ENCODE measurements at regions not wholly inside any gene's neighbourhood (a gene's known extent, or its start where the extent isn't known, plus 50 kb on each side); places are given as distances from the start of the nearest gene placed in this dataset.
A peak's percentile ranks its signal among the peaks of the same experiment; 100 is the strongest.
"Not testable (repeated sequence)": the region's sequence is repeated elsewhere in the genome, so short reads cannot be mapped to it uniquely, and the experiment has no call there.

DNA sequence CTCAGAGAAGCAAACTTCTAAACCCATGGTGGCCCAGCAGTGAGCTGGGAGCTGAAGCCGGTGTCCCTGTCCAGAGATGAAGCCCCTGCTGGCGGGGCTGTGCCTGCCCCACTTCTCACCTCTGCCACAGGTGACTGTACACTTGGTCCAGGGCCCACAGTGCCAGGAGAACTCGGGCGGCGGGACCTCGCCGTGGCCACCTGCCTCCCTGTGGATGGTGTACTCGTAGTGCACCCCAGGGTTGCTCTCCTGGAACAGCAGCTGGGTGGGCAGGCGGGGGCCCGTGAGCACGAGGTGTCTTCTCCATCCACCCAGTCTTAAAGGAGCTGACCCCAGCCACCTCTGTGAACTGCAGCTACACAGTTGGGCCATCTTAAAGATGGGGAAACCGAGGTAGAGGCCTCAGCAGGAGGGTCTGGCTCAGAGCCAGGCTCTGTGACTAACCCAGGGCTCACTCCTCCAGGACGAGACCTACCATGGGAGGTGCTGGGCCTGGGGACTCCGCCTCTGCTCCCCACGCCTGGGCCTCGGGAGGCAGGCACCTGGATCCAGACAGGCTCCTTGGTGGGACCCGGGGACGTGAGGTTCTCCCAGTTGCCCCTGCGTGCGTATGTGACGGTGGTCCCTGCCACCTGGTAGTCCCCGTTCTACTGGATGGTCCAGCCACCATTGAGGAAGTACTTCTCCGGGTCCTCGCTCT, 113.1 kb upstream of the AKAP13 start:
- not testable (repeated sequence) for DNase-seq

DNA sequence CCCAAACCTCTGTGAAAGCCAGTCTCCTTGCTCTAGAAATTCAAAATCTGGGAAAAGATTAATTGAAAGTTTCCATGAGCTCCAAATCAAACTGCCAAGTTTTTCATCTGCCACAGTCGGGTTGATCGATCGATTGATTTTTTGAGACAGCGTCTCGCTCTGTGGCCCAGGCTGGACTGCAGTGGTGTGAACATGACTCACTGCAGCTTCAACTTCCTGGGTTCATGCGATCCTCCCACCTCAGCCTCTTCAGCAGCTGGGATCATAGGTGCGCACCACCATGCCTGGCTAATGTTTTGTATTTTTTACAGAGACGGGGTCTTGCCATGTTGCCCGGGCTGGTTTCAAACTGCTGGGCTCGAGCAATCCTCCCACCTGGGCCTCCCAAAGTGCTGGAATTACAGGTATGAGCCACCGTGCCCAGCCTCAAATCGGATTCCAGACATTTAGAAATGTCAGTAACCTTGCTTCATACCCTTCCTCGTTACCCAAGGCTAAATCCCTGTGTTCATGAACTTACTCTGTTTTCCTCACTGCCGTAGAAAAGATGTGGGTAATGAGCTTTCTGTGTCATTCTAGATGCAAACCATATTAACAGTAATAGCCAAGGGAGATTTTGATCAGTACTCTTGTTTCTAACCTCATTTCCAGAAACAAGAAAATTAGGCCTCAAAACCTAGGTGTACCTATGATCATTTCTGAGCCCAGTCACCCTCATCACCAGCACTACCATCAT, 105.9 kb upstream of the AKAP13 start:
- no peak for DNase-seq

DNA sequence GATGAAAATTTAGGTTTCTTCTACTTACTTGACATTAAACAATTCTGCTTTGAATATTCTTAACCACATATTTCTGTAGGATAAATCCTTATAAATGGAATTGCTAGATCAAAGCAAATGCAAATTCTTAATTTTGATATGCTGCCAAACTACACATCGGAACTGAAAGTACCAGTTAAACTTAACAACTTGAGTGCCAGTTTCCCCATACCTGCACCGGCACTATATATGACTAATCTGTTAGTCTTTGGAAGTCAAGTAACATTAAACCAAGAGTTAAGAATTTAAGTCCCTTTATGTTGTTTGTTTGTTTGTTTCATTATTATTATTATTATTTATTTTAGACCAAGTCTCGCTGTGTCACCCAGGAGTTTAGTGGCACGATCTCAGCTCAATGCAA, 103.9 kb upstream of the AKAP13 start:
- no peak for DNase-seq

DNA sequence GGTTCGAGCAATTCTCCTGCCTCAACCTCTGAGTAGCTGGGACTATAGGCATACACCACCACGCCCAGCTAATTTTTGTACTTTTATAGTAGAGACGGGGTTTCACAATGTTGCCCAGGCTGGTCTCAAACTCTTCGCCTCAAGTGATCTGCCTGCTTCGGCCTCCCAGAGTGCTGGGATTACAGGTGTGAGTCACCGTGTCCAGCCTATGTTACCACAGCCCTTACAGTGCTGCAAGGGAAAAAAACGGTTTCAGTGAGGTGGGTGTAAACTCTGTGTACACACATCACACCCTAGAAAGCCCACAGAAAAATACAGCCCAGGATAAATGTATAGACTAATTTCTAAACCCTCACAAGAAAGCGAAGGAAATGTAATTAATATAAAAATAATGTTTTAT, 103.5 kb upstream of the AKAP13 start:
- DNase-seq = no peak

DNA sequence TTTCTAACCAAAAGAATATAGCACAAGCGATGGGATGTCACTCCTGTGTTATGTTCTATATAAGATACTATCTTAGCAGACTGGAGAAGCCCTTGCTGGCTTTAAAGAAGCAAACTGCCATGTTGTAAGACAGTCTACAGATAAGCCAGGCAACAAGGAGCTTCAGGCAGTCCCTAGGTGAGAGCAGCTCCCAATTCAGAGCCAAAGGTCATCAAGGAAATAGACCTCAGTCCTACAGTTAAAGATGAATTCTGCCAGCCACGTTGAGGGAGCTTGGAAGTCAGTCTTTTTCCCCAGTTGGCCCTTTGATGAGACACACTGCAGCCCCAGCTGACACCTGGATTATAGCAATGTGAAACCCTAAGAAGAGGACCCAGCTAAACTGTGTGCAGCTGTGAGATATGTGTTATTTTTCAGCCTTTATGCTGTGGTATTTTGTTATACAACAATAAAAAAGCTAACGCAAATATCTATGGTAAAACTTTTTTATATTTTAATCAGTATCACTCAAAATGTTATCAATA, 102.5 kb upstream of the AKAP13 start:
- DNase-seq = no peak

DNA sequence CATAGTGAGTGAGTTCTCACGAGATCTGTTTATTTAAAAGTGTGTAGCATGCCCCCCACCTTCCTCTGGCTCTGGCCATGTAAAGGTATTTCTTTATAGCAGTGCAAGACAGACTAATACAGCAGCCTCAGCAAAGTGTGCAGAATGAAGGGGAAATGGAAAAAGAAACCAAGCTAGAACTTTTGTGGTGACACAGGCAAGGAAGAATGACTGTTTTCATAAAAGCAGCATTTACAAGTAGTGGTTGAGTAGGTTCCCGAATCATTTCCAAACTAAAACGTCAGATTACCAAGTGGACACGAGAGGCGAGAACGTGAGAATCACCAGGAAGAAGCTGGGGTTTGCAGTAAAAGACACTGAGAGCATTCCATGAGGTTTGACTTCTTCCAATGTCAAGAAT, 100.2 kb upstream of the AKAP13 start:
- DNase-seq = no peak

DNA sequence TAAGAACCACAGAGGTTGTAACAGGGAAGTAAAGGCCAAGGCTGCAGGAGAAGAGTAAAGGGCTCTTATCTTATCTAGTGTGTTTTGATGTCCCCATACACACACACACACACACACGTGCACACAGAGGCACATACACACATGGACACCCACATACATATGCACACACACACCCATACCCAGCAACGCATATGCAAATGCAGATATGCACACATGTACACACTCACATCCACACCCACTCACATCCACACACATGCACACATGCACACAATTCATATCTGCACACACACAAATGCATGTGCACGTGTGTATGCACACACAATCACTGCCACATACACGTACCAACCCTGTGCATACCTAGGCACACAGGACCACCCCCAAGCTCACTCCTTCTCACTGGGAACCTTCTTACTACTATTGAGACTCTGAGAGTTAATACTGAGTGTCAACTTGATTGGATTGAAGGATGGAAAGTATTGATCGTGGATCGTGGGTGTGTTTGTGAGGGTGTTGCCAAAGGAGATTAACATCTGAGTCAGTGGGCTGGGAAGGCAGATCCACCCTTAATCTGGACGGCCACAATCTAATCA, 99.0 kb upstream of the AKAP13 start:
- no peak for DNase-seq

DNA sequence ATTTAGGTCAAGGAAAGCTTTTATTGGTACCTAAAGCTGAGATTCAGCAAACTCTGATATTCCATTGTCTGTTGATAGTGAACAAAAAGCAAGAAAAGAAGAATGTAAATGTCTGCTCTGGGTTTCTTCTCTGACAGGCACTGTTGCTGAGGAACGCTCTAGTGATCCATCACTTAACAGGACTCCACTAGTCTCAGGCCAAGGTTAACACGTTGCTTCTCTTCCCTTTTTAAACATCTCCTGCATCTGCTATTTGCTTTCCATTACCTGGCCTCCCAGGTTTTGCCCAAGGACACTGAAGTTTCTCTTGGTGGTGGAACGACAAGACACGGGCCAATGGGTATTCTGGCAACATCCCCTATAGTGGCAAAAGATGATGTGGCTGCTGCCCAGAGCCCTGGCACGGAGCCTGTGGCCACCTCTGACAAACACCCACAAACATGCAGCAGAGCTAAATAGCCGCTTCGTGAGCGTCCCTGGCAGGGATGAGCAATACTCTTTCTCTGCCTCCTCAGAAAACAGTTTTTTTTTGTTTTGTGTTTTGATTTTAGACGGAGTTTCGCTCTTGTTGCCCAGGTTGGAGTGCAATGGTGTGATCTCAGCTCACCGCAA, 97.8 kb upstream of the AKAP13 start:
- no peak for DNase-seq

DNA sequence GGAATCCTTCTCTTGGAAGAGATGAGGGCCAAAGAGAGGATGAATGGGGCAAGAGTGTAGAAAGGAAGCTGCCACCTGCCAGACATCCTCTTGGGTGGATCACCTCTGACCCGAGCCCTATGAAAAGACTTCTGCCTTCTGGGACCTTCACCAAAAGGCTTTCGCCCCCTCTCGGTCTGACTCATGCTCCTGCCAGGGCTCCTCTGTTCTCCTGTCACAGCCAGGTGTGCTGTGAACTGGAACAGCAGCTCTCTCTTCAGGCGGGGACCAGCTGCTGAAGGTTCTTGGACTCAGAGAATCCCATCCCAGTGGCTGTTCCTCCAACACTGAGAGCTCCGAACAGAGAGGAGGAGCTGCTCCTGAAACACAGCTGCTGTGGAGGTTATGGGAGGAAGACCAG, 96.6 kb upstream of the AKAP13 start:
- peak; percentile 36 for DNase-seq

DNA sequence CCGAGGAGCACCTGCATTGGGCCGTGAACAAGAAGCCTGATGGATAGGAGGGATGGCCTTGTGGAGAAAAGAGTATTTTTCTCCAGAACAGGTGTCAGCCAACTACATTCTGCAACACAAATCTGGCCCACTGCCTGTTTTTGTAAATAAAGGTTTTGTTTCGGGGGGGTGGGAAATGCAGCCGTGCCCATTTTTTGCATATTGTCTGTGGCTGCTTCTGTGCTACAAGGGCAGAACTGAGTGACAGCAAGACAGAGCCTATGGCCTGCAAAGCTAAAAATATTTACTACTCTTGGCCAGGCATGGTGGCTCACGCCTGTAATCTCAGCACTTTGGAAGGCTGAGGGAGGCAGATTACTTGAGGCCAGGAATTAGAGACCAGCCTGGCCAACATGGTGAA, 95.9 kb upstream of the AKAP13 start:
- no peak for DNase-seq

DNA sequence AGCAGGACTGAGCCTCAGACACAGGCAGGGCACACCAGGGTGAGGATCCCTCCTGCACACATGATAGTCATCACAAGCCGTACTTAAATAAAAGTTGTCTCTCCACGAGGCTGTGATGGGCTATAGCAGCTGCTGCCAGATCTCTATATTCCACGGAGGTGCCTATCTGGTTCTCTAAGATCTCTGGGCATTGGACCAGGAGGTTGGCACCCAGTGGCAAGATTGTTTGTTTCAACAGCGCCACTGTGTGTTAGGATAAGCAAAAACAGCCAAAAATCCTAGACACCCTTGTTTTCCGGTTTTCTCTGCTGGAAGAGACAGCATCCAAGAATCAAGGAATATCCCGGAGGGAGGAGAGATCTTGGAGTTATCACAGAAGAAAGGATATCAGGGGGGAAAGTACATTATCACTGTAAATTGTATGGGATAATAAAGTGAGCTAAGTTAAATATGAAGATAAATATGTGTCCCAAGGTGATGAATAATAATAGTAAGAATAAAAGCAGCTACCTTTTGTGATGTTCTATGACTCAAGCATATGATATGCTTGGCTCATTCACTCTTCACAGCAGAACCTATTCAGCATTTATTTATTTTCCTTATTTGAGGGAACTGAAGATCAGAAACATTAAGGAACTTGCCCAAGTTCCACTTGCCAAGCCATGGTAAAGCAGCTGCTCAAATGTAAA, 90.6 kb upstream of the AKAP13 start:
- DNase-seq = peak; percentile 75

DNA sequence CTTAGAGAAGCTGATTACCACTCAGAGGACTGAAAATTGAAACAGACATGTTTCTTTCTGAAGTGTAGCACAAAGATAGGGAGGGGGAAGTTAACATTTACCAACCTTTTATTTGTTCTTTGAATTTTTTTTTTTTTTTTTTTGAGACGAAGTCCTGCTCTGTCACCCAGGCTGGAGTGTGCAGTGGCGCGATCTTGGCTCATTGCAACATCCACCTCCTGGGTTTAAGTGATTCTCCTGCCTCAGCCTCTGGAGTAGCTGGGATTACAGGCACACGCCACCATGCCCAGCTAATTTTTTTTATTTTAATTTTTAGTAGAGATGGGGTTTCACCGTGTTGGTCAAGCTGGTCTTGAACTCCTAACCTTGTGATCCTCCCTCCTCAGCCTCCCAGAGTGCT, 87.8 kb upstream of the AKAP13 start:
- DNase-seq = not testable (repeated sequence)

DNA sequence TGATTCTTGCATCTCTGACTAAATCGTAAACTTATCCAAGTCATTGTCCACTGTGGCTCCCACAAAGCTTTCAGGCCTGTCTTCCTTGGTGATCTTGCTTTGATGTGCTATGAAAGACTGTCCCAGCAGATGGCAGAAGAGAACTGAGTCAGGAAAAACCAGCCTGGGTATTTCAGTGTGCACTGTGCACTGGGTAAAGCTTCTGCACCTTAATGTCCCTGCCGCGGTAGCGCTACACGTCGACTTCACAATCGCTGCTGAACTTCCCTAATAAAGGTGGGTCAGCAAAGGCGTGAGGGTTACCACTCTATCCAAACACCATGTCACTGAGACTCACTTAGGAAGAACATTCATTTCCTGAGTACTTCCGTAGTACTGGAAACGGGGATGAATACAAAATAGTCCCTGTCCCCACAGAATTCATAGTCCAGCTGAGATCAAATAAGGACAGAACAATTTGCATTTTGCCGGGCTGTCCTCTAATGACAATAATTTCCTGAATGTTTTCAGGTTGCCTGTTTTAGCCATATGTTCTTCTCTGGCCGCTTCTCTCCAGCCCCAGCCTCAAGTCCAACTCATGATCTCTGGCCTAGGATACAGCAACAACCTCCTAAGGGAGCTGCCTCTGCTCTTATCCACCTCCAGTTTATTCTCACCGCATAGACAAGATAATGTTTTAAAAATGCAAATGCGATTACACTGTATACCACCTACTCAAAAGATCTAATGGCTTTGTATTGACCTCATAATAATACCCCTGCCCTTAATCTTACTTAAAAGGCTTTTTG, 83.6 kb upstream of the AKAP13 start:
- peak; percentile 85 for DNase-seq

DNA sequence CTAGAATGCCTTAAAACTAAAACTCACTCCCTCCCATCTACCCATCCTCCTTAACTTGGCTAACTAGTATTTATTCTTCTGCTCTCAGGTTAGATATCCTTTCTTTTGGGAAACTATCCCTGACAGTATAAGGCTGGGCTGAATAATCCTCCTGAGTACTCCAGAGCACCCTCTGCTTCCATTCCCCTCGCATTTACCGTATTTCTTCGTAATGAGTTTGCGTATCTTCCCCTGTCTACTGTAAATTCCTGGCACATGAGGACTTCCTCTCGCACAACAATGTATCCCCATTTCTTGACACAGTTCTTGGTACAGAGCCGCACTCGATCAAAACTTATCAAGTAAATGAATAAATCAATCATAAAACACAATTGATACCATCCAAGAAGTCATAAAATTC, 82.9 kb upstream of the AKAP13 start:
- DNase-seq = no peak

DNA sequence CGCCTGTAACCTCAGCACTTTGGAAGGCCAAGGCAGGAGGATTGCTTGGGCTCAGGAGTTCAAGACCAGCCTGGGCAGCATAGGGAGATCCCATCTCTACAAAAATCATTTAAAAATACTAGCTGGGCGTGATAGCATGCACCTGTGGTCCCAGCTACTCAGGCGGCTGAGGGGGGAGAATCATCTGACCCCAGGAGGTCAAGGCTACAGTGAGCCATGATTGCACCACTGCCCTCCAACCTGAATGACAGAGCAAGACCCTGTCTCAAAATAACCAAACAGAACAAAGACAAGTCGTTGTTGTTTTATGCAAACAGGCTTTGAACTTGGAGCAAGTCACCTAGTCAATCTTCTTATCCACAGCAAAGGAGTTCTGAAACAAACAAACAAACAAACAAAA, 82.0 kb upstream of the AKAP13 start:
- DNase-seq = no peak

DNA sequence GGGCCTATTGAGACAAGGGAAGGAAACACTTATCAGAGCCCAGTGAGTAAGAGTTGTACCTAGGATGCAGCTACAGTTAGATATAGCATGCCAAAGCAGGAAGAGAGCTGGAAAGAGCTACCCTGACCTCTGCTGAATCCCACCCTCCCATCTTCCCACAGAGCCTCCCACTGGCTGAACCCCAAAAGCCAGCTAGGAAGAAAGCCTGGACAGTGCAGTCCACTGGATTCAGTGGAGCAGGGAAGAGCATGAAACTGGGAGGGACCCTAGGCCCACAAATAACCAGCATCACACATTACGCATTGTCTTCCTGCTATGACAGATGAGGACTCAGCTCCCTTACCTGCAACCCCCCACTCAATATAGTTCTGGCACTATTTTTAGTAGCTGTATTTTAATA, 81.5 kb upstream of the AKAP13 start:
- no peak for DNase-seq

DNA sequence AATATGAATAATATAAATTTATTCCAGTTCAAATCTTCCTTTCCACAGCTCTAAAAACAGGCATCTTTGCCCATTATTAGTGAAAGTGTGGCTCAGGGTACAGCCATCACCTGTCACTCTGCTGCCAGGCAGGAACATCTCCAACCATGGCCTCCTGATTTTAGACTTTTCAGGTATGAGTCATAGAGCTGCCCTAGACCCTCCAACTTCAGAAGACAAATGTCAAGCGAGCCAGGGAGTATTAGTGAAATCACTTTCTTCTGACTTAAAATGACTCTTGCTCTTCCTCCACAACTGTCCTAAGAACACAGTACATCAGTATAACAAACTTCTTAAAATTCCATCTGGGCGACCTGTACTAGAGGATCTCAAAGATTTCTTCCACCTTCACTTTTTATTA, 78.1 kb upstream of the AKAP13 start:
- no peak for DNase-seq

DNA sequence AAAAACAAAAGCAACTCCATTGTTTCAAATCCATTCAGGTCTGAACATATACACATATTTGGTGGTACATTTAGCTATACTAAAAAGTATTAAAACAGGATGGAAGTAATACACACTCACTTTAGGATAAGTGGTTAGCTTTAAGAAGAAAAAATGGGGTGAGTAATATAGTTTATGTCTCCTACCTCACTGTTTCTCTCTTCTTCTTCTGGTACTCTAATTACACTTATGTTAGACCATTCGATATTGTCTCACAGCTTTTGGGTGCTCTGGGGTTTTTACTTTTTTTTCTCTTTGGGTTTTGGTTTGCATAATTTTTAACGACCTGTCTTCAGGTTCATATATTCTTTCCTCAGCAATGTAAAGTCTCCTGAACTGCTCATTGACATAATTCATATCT, 75.4 kb upstream of the AKAP13 start:
- no peak for DNase-seq

DNA sequence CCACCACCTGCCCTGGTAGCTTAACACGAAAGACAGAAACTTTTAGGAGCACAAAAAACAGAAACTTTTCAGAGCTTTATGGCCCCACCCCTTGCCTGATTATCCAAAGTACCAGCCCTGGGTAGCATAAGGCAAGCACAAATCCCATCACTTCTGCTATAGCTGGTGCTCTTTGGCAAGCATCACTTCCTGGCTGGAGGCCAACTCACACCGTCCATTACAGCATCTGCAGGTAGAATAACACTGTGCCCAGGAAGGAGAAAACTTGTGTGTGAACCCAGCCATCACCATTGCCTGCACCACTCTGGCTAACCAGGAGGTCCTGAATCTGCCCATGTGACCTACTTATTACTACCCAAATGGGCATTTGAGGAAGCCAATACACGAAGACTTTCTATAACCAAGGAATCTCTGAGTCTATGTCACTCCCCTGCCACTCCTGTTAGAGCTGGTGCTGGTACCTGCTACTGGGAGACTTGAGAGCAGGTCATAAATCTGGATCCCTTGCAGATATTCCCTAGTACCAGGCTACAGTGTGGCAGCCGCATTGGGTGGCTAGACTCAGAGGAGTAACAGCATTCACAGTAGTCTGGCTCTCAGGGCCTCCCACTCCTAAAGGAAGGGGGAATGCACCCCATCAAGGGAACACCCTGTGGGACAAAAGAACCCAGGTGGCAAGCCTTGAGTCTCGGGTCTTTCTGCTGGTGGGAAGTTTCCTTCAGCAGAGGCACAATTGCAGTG, 73.3 kb upstream of the AKAP13 start:
- DNase-seq = peak; percentile 41

DNA sequence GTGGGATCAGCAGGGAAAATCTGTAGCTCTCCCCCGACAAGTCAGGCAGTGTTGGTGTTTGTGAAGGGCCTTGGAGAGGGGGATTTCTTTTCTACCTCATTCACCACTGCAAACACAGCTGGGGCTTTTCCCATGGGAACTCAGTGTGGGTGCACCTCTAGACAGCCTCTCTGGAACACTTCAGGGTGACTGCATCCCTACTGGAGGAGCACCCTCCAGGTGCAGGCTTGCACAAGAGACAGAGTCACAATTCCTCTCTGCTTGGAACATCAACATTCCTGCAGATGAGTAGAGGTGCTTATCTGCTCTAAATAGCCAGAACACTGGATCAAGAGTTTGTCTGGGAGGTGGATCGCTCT, 72.7 kb upstream of the AKAP13 start:
- peak; percentile 64 for DNase-seq

DNA sequence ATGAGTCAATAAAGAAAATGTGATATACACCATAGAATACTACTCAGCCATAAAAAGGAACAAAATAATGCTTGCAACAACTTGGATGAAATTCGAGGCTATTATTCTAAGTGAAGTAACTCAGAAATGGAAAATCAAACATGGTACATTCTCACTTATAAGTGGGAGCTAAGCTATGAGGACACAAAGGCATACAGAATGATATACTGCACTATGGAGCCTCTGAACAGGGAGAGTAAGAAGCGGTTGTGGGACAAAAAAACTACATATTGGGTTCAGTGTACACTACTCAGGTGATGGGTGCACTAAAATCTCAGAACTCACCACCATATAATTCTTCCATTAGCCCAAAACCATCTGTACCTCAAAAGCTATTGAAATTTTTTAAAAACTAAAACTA, 68.8 kb upstream of the AKAP13 start:
- DNase-seq = no peak

DNA sequence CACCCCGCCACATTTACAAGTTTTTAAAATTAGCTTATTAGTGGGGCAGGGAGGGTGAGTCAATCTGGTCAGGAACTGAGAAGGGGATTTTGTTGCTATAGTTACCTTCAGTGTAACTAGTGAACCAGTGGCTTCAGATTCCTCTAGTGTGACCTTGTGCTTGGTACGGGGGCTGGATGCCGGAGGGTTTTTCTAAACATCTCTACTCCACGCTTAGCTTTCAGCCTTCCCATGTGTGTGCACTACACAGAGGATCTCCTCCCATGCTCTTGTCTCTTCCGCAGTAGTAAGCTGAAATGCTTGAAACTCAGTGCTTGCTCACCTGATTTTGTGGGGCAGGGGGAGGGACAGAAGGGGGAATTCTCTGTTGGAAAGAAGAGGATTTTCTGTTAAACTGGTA, 67.9 kb upstream of the AKAP13 start:
- no peak for DNase-seq
